ENCODE measurements at regions not wholly inside any gene's neighbourhood (a gene's known extent, or its start where the extent isn't known, plus 50 kb on each side); places are given as distances from the start of the nearest gene placed in this dataset.

DNA sequence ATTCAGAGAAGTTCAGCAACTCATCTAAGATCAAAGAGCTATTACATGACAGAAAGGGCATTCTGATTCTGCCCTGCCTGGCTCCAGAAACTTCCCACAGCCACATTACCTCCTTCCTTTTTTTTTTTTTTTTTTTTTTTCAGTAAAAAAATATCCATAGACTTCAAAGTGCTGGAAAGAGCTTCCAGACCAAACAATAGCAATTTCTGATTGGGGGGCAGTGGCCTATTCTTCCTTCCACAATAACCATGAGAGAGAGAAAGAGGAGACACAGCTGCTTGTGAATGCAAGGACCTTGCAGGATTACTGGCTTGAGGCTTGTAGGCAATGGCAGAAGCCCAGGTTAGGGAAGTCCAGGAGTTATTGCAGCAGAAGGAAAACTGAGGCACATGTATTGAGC lies 151.0 kb upstream of the TOX3 start:
- no peak for DNase-seq (ENCODE audit: low spot score)

DNA sequence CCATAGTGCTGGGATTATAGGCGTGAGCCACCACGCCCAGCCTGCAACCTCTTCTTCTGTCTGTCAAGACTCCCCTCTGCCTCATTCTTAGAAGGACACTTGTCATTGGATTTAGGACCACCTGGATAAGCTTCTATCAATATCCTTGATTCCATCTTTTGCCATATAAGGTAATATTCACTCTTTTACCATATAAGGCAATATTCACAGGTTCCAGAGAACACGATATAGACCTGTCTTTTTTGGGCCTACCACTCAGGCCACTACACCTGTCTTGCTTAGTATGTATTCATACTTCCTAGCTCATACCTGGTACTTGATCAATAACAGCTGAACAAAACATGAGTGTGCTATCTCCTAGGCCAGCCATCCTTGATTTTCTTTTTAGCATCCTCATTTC lies 149.2 kb upstream of the TOX3 start:
- TF ChIP-seq, protein P1, sequence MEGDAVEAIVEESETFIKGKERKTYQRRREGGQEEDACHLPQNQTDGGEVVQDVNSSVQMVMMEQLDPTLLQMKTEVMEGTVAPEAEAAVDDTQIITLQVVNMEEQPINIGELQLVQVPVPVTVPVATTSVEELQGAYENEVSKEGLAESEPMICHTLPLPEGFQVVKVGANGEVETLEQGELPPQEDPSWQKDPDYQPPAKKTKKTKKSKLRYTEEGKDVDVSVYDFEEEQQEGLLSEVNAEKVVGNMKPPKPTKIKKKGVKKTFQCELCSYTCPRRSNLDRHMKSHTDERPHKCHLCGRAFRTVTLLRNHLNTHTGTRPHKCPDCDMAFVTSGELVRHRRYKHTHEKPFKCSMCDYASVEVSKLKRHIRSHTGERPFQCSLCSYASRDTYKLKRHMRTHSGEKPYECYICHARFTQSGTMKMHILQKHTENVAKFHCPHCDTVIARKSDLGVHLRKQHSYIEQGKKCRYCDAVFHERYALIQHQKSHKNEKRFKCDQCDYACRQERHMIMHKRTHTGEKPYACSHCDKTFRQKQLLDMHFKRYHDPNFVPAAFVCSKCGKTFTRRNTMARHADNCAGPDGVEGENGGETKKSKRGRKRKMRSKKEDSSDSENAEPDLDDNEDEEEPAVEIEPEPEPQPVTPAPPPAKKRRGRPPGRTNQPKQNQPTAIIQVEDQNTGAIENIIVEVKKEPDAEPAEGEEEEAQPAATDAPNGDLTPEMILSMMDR (IDR thresholded peaks at IDR 0.05; ENCODE audit: extremely low read depth, missing control alignments) = no peak
- DNase-seq (ENCODE audit: low spot score) = no peak

More for the DNA sequence above, 151.0 kb upstream of the TOX3 start:
- TF ChIP-seq, protein P1 (IDR thresholded peaks at IDR 0.05; ENCODE audit: extremely low read depth, missing control alignments) = no peak

DNA sequence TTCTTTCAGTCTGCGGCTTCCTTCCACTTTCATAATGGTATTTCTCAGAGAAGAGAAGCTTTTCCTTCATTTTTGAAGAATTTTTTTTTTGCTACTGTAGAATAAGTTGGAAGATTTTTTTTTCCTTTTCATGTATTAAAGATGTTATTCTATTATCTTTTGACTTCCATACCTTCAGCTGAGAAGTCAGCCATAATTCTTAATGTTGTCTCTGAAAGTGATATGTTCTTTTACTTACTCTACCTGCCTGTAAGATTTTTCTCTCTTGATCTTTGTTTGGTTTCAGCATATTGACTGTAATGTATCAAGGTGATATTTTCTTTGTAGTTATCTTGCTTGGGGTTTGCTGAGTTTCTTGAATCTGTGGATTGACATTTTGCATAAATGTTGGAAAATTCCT lies 143.5 kb upstream of the TOX3 start:
- no peak for DNase-seq (ENCODE audit: low spot score)
- TF ChIP-seq, protein P1 (IDR thresholded peaks at IDR 0.05; ENCODE audit: extremely low read depth, missing control alignments) = no peak

DNA sequence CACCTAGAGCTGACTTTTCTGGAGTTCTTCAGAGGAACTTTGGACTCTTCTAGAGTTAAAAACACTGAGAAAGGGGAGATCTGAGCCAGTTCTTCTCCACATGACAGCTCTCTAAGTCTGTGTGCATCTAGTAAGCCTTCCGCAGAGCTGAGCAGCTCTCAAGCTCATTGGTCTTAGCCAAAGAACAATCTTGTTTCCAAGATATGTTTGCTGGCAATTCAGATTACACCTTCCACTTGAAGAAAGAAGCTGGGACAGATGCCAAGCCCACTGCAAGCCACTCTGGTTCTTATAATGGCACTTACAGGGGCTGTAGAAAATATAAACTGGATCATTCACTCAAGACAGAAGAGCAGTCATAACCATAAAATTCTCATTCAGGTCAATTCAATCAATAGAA lies 134.1 kb upstream of the TOX3 start:
- no peak for DNase-seq (ENCODE audit: low spot score)
- TF ChIP-seq, protein P1 (IDR thresholded peaks at IDR 0.05; ENCODE audit: extremely low read depth, missing control alignments) = no peak

DNA sequence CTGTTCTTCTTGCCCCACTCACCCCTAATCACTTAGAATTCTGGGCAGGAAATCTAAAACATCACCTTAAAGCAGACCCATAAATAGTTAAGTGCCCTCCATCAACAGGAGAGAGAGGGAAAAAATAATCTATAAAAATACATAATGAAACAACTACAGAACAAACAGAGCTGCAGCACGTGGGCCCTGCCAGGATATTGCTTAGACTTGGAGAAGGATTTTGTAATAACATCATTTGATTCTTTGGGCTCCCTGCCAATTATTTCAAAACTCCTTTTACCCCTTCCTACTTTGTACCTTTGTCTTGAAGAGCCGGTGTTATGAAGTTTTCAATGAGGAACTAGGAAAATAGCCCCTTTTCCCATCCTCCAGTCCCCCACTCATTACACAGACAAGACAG lies 130.6 kb upstream of the TOX3 start:
- DNase-seq (ENCODE audit: low spot score) = no peak
- TF ChIP-seq, protein P1 (IDR thresholded peaks at IDR 0.05; ENCODE audit: extremely low read depth, missing control alignments) = no peak

DNA sequence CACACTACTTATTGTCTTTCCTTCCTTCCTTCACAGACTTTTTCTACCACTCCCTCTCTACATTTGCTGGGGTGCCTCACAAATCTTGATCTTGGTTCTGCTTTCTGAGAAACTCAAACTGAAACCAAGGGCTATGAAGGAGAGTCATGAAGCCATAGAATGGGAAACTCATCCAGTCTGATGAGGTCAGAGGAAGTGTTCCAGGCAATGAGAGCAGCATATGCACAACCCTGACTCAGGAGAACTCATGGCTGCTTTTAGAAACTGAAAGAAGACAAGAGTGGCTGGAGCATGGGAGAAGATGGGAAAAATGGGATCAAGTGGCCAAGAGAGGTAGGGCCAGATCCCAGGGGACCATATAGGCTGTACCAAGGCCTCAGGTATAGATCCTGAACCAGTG lies 130.0 kb upstream of the TOX3 start:
- TF ChIP-seq, protein P1 (IDR thresholded peaks at IDR 0.05; ENCODE audit: extremely low read depth, missing control alignments) = no peak

DNA sequence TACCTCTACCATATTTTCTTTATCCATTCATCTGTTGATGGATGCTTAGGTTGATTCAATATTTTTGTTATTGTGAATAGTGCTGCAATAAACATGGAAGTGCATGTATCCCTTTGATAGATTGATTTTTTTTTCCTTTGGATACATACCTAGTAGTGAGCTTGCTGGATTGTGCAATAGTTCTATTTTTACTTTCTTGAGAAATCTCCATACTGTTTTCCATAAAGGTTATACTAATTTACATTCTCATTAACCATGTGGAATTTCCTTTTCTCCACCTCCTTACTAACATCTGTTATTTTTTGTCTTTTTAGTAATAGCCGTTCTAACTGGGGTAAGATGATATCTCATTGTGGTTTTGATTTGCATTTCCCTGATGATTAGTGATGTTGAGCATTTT lies 124.6 kb upstream of the TOX3 start:
- DNase-seq (ENCODE audit: low spot score) = no peak
- TF ChIP-seq, protein P1 (IDR thresholded peaks at IDR 0.05; ENCODE audit: extremely low read depth, missing control alignments) = no peak

More for the DNA sequence above, 130.0 kb upstream of the TOX3 start:
- DNase-seq (ENCODE audit: low spot score) = no peak

Measured in GM20000 (cell line).